Suprapubic skin (tissue), 4 donors: ENCODE measurements at regions not wholly inside any gene's neighbourhood (a gene's known extent, or its start where the extent isn't known, plus 50 kb on each side); places are given as distances from the start of the nearest gene placed in this dataset.

ENCODE experiments used
- DNase-seq, 2 donors: peaks; one replicate each; pipeline ENCODE4 v3.0.0-alpha.2; 2019; ENCODE audit warnings: low spot score in 2 of 2
- H3K27ac ChIP-seq: fragments of 200-600 bp; sonication (generic); one replicate; pipeline ENCODE4 v1.5.1; 2019
- H3K27me3 ChIP-seq: fragments of 200-600 bp; sonication (generic); one replicate; pipeline ENCODE4 v1.5.1; 2019
- H3K36me3 ChIP-seq: fragments of 200-600 bp; sonication (generic); one replicate; pipeline ENCODE4 v1.5.1; 2019
- H3K4me1 ChIP-seq: fragments of 200-600 bp; sonication (generic); one replicate; pipeline ENCODE4 v1.5.1; 2019
- H3K4me3 ChIP-seq: fragments of 200-600 bp; sonication (generic); one replicate; pipeline ENCODE4 v1.5.1; 2019; ENCODE audit warnings: mild to moderate bottlenecking
- H3K9me3 ChIP-seq: fragments of 200-600 bp; sonication (generic); one replicate; pipeline ENCODE4 v1.5.1; 2019
- CTCF ChIP-seq, 2 donors: fragments of 200-600 bp in 1 of 2; fragments of 450-650 bp in 1 of 2; sonication (generic) in 1 of 2; IDR thresholded peaks; one replicate each; pipeline ENCODE4 v1.5.1; 2016 to 2019; ENCODE audit warnings: antibody characterized with exemption in 2 of 2, mild to moderate bottlenecking in 1 of 2, moderate library complexity in 1 of 2
- EP300 ChIP-seq: sonication (generic); formaldehyde crosslinking; IDR thresholded peaks from one replicate; pipeline ENCODE4 v1.6.1; 2017; ENCODE audit warnings: antibody characterized with exemption
- POLR2A ChIP-seq, 2 donors: fragments of 450-650 bp; IDR thresholded peaks; one replicate each; pipeline ENCODE4 v1.6.1; 2017; ENCODE audit warnings: antibody characterized with exemption in 2 of 2, mild to moderate bottlenecking in 2 of 2, moderate library complexity in 2 of 2
- POLR2AphosphoS5 ChIP-seq, 3 donors: sonication (generic); formaldehyde crosslinking; IDR thresholded peaks; one replicate each; pipeline ENCODE4 v1.6.1; 2017; ENCODE audit warnings: antibody characterized with exemption in 3 of 3
- WGBS: methylation state at CpG from one replicate; pipeline ENCODE4 v1.1.5; 2018; 5-methylcytosine and 5-hydroxymethylcytosine counted together

DNA sequence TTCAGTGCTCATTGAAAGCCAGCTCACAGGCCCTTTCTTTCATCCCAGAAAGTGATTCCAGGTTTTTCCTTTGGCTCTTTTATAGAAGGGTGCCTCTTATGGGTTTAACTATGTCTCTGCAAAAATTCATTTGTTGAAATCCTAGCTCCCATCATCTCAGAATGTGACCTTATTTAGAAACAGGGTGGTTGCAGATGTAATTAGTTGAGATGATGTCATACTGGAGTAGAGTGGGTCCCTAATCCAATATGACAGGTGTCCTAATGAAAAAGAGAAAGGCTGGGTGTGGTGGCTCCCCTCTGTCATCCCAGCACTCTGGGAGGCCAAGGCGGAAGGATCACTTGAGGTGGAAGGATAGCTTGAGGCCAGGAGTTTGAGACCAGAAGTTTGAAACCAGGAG is 64.2 kb upstream of the FAM20A start:
- Histone ChIP-seq H3K4me3 (no peak overlapping the region), H3K27me3 (no peaks in the 10 kb centered on the region), H3K36me3 (no peaks in the 10 kb centered on the region), H3K9me3 (no peaks in the 10 kb centered on the region), H3K4me1 (peaks cover 3% of the 10 kb centered on the region), H3K27ac (no peak overlapping the region)
- TF ChIP-seq POLR2A (IDR thresholded peaks at IDR 0.05) = no peak
- TF ChIP-seq EP300 = no peak
- TF ChIP-seq POLR2AphosphoS5 (IDR thresholded peaks at IDR 0.05) = no peak
- TF ChIP-seq CTCF (IDR thresholded peaks at IDR 0.05) = no peak
- WGBS = 100% methylated on average over 1 of the region's 1 CpG
- no peak for DNase-seq

- TF ChIP-seq POLR2AphosphoS5 (IDR thresholded peaks at IDR 0.05) (no peak), EP300 (no peak), POLR2A (IDR thresholded peaks at IDR 0.05) (no peak), CTCF (IDR thresholded peaks at IDR 0.05) (no peak)
- 94% methylated on average over 2 of the region's 2 CpGs for WGBS
Measured at GRCh38 chr17:68662479-68662878, 61.3 kb upstream of the FAM20A start.

GRCh38 chr17:68662037-68662432 is 60.9 kb upstream of the FAM20A start:
- whole genome bisulfite sequencing = 63% methylated on average over 4 of the region's 4 CpGs
- Histone ChIP-seq H3K36me3 (no peaks in the 10 kb centered on the region), H3K27me3 (no peaks in the 10 kb centered on the region), H3K27ac (no peak overlapping the region), H3K4me1 (peaks cover 3% of the 10 kb centered on the region), H3K4me3 (no peak overlapping the region), H3K9me3 (no peaks in the 10 kb centered on the region)
- DNase-seq = no peak
- no peak for TF ChIP-seq POLR2A (IDR thresholded peaks at IDR 0.05)
- no peak for TF ChIP-seq EP300
- no peak for TF ChIP-seq CTCF (IDR thresholded peaks at IDR 0.05)
- no peak for TF ChIP-seq POLR2AphosphoS5 (IDR thresholded peaks at IDR 0.05)

More at GRCh38 chr17:68662479-68662878, 61.3 kb upstream of the FAM20A start:
- no peaks in the 10 kb centered on the region for H3K27me3 ChIP-seq
- peaks cover 3% of the 10 kb centered on the region for H3K4me1 ChIP-seq
- DNase-seq = no peak
- no peak overlapping the region for H3K27ac ChIP-seq
- H3K4me3 ChIP-seq = no peak overlapping the region
- no peaks in the 10 kb centered on the region for H3K36me3 ChIP-seq
- no peaks in the 10 kb centered on the region for H3K9me3 ChIP-seq

DNA sequence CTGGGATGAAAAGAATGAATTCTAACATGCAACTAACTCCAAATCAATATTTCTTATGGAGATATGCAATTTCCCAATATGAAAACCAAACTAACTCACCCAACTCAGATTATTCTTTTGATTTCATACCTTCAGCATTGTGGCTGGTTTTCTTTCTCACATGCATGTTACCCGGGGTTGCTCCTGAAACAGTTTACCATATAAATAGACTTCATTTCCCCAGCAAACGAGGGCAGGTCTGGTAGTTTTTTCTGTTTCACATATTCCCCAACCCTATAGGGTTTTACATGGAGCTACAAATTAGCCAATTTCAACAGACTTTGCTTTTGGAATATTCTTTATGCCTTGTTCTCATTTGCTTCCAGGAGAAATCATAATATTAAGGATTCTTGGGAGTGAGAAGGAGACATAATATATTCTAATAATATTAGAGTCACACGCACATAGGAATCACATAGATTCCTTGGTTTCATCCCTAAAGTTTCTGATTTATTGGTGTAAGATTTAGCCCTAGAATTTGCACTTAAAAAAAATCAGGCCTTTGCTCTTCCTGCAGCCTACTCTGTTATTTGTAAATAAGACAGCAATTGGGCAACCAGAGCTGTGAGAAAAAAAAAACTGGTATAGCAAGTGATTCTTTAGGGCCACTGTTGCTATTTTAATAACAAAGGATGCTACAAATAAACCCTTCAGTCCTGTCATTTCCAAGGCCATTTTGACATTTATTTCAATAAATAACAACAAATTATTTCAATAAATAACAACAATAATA is 60.3 kb upstream of the FAM20A start:
- Histone ChIP-seq H3K27ac (no peak overlapping the region), H3K4me1 (peaks cover 3% of the 10 kb centered on the region), H3K27me3 (no peaks in the 10 kb centered on the region), H3K4me3 (no peak overlapping the region), H3K9me3 (no peaks in the 10 kb centered on the region), H3K36me3 (no peaks in the 10 kb centered on the region)
- WGBS = 75% methylated on average over 3 of the region's 3 CpGs
- no peak for DNase-seq
- TF ChIP-seq POLR2A (IDR thresholded peaks at IDR 0.05) (no peak), CTCF (IDR thresholded peaks at IDR 0.05) (no peak), EP300 (no peak), POLR2AphosphoS5 (IDR thresholded peaks at IDR 0.05) (no peak)

DNA sequence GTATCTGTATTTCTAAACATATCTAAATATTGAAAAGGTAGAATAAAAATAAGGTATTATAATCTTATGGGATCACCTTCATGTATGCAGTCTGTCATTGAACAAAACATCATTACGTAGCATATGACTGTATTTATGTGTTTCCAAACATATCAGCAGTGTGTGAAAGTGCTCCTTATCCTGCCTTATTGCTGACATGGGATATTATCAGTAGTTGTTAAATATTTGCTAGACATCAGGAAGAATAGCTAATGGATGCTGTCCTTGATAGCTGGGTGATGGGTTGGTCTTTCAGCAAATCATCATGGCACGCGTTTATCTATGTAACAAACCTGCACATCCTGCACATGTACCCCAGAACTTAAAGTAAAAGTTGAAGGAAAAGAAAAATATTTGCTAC is 59.1 kb upstream of the FAM20A start:
- no peak overlapping the region for H3K4me3 ChIP-seq
- H3K27me3 ChIP-seq = no peaks in the 10 kb centered on the region
- TF ChIP-seq POLR2A (IDR thresholded peaks at IDR 0.05) (no peak), POLR2AphosphoS5 (IDR thresholded peaks at IDR 0.05) (no peak), CTCF (IDR thresholded peaks at IDR 0.05) (no peak), EP300 (no peak)
- no peaks in the 10 kb centered on the region for H3K36me3 ChIP-seq
- no peaks in the 10 kb centered on the region for H3K9me3 ChIP-seq
- WGBS = 98% methylated on average over 3 of the region's 3 CpGs
- peaks cover 3% of the 10 kb centered on the region for H3K4me1 ChIP-seq
- no peak overlapping the region for H3K27ac ChIP-seq
- no peak for DNase-seq
